Fibroblast of upper back skin (primary cell): ENCODE measurements at regions not wholly inside any gene's neighbourhood (a gene's known extent, or its start where the extent isn't known, plus 50 kb on each side); places are given as distances from the start of the nearest gene placed in this dataset.
"Not testable (repeated sequence)": the region's sequence is repeated elsewhere in the genome, so short reads cannot be mapped to it uniquely, and the experiment has no call there.

Experiments used
- DNase-seq: peaks from one replicate; pipeline ENCODE4 v3.0.0-alpha.2; 2013

- no peak for DNase-seq
Measured at GRCh38 chr5:106796081-106796480, 874.7 kb downstream of the EFNA5 start.

GRCh38 chr5:106784846-106785245 lies 885.9 kb downstream of the EFNA5 start:
- peak; percentile 22 for DNase-seq

- no peak for DNase-seq
Measured at GRCh38 chr5:106780355-106780754, 890.4 kb downstream of the EFNA5 start.

GRCh38 chr5:106776515-106776914 lies 894.2 kb downstream of the EFNA5 start:
- not testable (repeated sequence) for DNase-seq

GRCh38 chr5:106768392-106768791 lies 902.3 kb downstream of the EFNA5 start:
- DNase-seq, result no peak

- peak; percentile 20 for DNase-seq
Measured at GRCh38 chr5:106766916-106767315, 903.8 kb downstream of the EFNA5 start.

GRCh38 chr5:106759581-106759980 lies 911.2 kb downstream of the EFNA5 start:
- DNase-seq, result peak; percentile 55

GRCh38 chr5:106759152-106759551 lies 911.6 kb downstream of the EFNA5 start:
- no peak for DNase-seq

- DNase-seq, result no peak
Measured at GRCh38 chr5:106757672-106758071, 913.1 kb downstream of the EFNA5 start.

GRCh38 chr5:106755789-106756188 lies 914.9 kb downstream of the EFNA5 start:
- no peak for DNase-seq

GRCh38 chr5:106755066-106755465 lies 915.7 kb downstream of the EFNA5 start:
- DNase-seq, result no peak

GRCh38 chr5:106749826-106750225 lies 920.9 kb downstream of the EFNA5 start:
- no peak for DNase-seq

GRCh38 chr5:106739127-106739526 lies 931.6 kb downstream of the EFNA5 start:
- no peak for DNase-seq

- no peak for DNase-seq
Measured at GRCh38 chr5:106737111-106737510, 933.6 kb downstream of the EFNA5 start.

GRCh38 chr5:106732624-106733023 lies 938.1 kb downstream of the EFNA5 start:
- no peak for DNase-seq

- DNase-seq, result no peak
Measured at GRCh38 chr5:106730912-106731311, 939.8 kb downstream of the EFNA5 start.

- DNase-seq, result no peak
Measured at GRCh38 chr5:106730506-106730905, 940.2 kb downstream of the EFNA5 start.

- DNase-seq, result no peak
Measured at GRCh38 chr5:106728208-106728607, 942.5 kb downstream of the EFNA5 start.

GRCh38 chr5:106727071-106727470 lies 943.7 kb downstream of the EFNA5 start:
- no peak for DNase-seq

GRCh38 chr5:106720367-106720766 lies 950.4 kb downstream of the EFNA5 start:
- no peak for DNase-seq

GRCh38 chr5:106699796-106700195 lies 970.9 kb downstream of the EFNA5 start:
- DNase-seq, result peak; percentile 3

- no peak for DNase-seq
Measured at GRCh38 chr5:106699198-106699597, 971.5 kb downstream of the EFNA5 start.

GRCh38 chr5:106698169-106698568 lies 972.6 kb downstream of the EFNA5 start:
- DNase-seq, result no peak

GRCh38 chr5:106691701-106692100 lies 979.0 kb downstream of the EFNA5 start:
- DNase-seq, result peak; percentile 2

- no peak for DNase-seq
Measured at GRCh38 chr5:106690585-106690984, 980.2 kb downstream of the EFNA5 start.

GRCh38 chr5:106680330-106680729 lies 990.4 kb downstream of the EFNA5 start:
- DNase-seq, result no peak
